WTC11 (cell line): ENCODE measurements at regions not wholly inside any gene's neighbourhood (a gene's known extent, or its start where the extent isn't known, plus 50 kb on each side); places are given as distances from the start of the nearest gene placed in this dataset.

Experiments
- ATAC-seq: fragments of 200-7000 bp; cut with Tn5 transposase; 2 replicates; pipeline ENCODE4 v1.10.0; 2021; ENCODE audit warnings: mild to moderate bottlenecking, moderate library complexity
- CTCF ChIA-PET: fragments of 300-600 bp; sonication (Branson Sonifier 250); formaldehyde crosslinking; loops from one replicate; lab custom pipeline; 2021; ENCODE audit warnings: antibody characterized with exemption; lab: Charles Lee
- POLR2A ChIA-PET: fragments of 350-600 bp; sonication (Branson Sonifier 250); formaldehyde crosslinking; loops from one replicate; lab custom pipeline; 2021; ENCODE audit warnings: antibody characterized with exemption; lab: Charles Lee
- DNase-seq: peaks from one replicate; pipeline ENCODE4 v3.0.0; 2021; ENCODE audit warnings: low spot score
- H3K27ac Mint-ChIP-seq: 2 replicates; pipeline ENCODE4 v1.8.0; 2021; ENCODE audit warnings: mixed read lengths
- H3K27me3 Mint-ChIP-seq: 2 replicates; pipeline ENCODE4 v1.8.0; 2021; ENCODE audit warnings: low read depth, mild to moderate bottlenecking, moderate library complexity, mixed read lengths
- H3K36me3 Mint-ChIP-seq: 2 replicates; pipeline ENCODE4 v1.8.0; 2021; ENCODE audit warnings: mixed read lengths
- H3K4me1 Mint-ChIP-seq: 2 replicates; pipeline ENCODE4 v1.8.0; 2022; ENCODE audit warnings: mixed read lengths
- H3K4me3 Mint-ChIP-seq: 2 replicates; pipeline ENCODE4 v1.8.0; 2021; ENCODE audit warnings: mild to moderate bottlenecking, moderate library complexity, mixed read lengths
- H3K9me3 Mint-ChIP-seq: 2 replicates; pipeline ENCODE4 v1.8.0; 2021; ENCODE audit warnings: mixed read lengths
- ATF6 ChIP-seq: sonication (generic); formaldehyde crosslinking; IDR thresholded peaks from 2 replicates; pipeline ENCODE4 v1.8.1; 2023; ENCODE audit warnings: mild to moderate bottlenecking, missing genetic modification reagents
- CBFB ChIP-seq: sonication (generic); formaldehyde crosslinking; IDR thresholded peaks from 2 replicates; pipeline ENCODE4 v1.8.1; 2022; ENCODE audit warnings: mild to moderate bottlenecking, low read depth, missing genetic modification reagents
- FOXJ3 ChIP-seq: sonication (generic); formaldehyde crosslinking; IDR thresholded peaks from 2 replicates; pipeline ENCODE4 v1.9.0; 2021; ENCODE audit warnings: missing genetic modification reagents, mild to moderate bottlenecking, borderline replicate concordance
- FOXK1 ChIP-seq: sonication (generic); formaldehyde crosslinking; IDR thresholded peaks from 2 replicates; pipeline ENCODE4 v1.8.0; 2022; ENCODE audit warnings: mild to moderate bottlenecking, moderate library complexity, missing genetic modification reagents
- GTF2I ChIP-seq: fragments of 250-450 bp; sonication (Bioruptor Pico); conservative IDR thresholded peaks from 2 replicates; pipeline ENCODE4 v1.4.0; 2021; ENCODE audit warnings: mild to moderate bottlenecking
- KAT7 ChIP-seq: sonication (generic); formaldehyde crosslinking; IDR thresholded peaks from 2 replicates; pipeline ENCODE4 v1.8.1; 2023; ENCODE audit warnings: missing genetic modification reagents, mild to moderate bottlenecking, borderline replicate concordance
- NFYB ChIP-seq: sonication (generic); formaldehyde crosslinking; conservative IDR thresholded peaks from 2 replicates; pipeline ENCODE4 v1.8.0; 2022; ENCODE audit warnings: low read depth, missing genetic modification reagents
- NR1H2 ChIP-seq: sonication (generic); formaldehyde crosslinking; IDR thresholded peaks from 2 replicates; pipeline ENCODE4 v1.9.0; 2021; ENCODE audit warnings: mild to moderate bottlenecking, moderate library complexity, missing genetic modification reagents
- PRRX2 ChIP-seq: fragments of 250-450 bp; sonication (Bioruptor Pico); IDR thresholded peaks from 2 replicates; pipeline ENCODE4 v1.8.0; 2021; ENCODE audit warnings: mild to moderate bottlenecking
- STAT6 ChIP-seq: sonication (generic); formaldehyde crosslinking; conservative IDR thresholded peaks from 2 replicates; pipeline ENCODE4 v1.8.1; 2023; ENCODE audit warnings: mild to moderate bottlenecking, low read depth, missing genetic modification reagents, moderate library complexity
- USF1 ChIP-seq: sonication (generic); formaldehyde crosslinking; IDR thresholded peaks from 2 replicates; pipeline ENCODE4 v1.8.0; 2022; ENCODE audit warnings: mild to moderate bottlenecking, missing genetic modification reagents
- ZNF219 ChIP-seq: sonication (generic); formaldehyde crosslinking; IDR thresholded peaks from 2 replicates; pipeline ENCODE4 v1.8.0; 2023; ENCODE audit warnings: missing genetic modification reagents, mild to moderate bottlenecking, borderline replicate concordance
- ZNF232 ChIP-seq: sonication (generic); formaldehyde crosslinking; IDR thresholded peaks from 2 replicates; pipeline ENCODE4 v1.8.0; 2022; ENCODE audit warnings: mild to moderate bottlenecking, missing genetic modification reagents
- ZNF396 ChIP-seq: fragments of 250-450 bp; sonication (Bioruptor Pico); IDR thresholded peaks from 2 replicates; pipeline ENCODE4 v1.8.0; 2021; ENCODE audit warnings: mild to moderate bottlenecking, moderate library complexity, borderline replicate concordance
- ZSCAN18 ChIP-seq: fragments of 250-450 bp; sonication (Bioruptor Pico); IDR thresholded peaks from 2 replicates; pipeline ENCODE4 v2.1.2; 2022; ENCODE audit warnings: mild to moderate bottlenecking, moderate library complexity

GRCh38 chr18:45287531-45287930, 327.7 kb upstream of the SLC14A2 start:
- ATAC-seq: no peak
- H3K27me3 Mint-ChIP-seq: no peaks in the 10 kb centered on the region; the same call in 1 of the 2 replicates
- TF ChIP-seq ATF6 (CRISPR knock-in tag) (no peak), ZNF219 (CRISPR knock-in tag) (no peak), NFYB (no peak), KAT7 (CRISPR knock-in tag) (no peak), ZSCAN18 (CRISPR knock-in tag) (no peak), STAT6 (CRISPR knock-in tag) (no peak), ZNF396 (CRISPR knock-in tag) (no peak), FOXK1 (CRISPR knock-in tag) (no peak)
- TF ChIP-seq, all 79 proteins: peak for 0
- Mint-ChIP-seq H3K4me1 (peaks cover 3% of the 10 kb centered on the region; the same call in 1 of the 2 replicates), H3K27ac (no peak overlapping the region), H3K4me3 (no peak overlapping the region), H3K36me3 (no peaks in the 10 kb centered on the region), H3K9me3 (no peaks in the 10 kb centered on the region)
- no peak for DNase-seq
- POLR2A ChIA-PET: no interaction called here
- CTCF ChIA-PET: interaction anchor here (1.0 to 1.2 kb wide), 2 partner anchors 14 to 74 kb away, joined by 3 read pairs; no protein-coding TSS in a partner anchor

GRCh38 chr18:45290364-45290763, 324.9 kb upstream of the SLC14A2 start:
- ATAC-seq: no peak
- Mint-ChIP-seq H3K27ac (no peak overlapping the region), H3K27me3 (no peaks in the 10 kb centered on the region; the same call in 1 of the 2 replicates), H3K9me3 (no peaks in the 10 kb centered on the region), H3K4me1 (no peaks in the 10 kb centered on the region), H3K36me3 (no peaks in the 10 kb centered on the region), H3K4me3 (no peak overlapping the region)
- TF ChIP-seq GTF2I (CRISPR knock-in tag) (no peak), USF1 (CRISPR knock-in tag) (no peak), PRRX2 (no peak), NFYB (no peak), FOXJ3 (CRISPR knock-in tag) (no peak), NR1H2 (CRISPR knock-in tag) (no peak), CBFB (CRISPR knock-in tag) (no peak), ZNF232 (no peak)
- POLR2A ChIA-PET: no interaction called here
- CTCF ChIA-PET: no interaction called here
- DNase-seq: no peak
